ENCODE measurements at regions not wholly inside any gene's neighbourhood (a gene's known extent, or its start where the extent isn't known, plus 50 kb on each side); places are given as distances from the start of the nearest gene placed in this dataset.
A peak's percentile ranks its signal among the peaks of the same experiment; 100 is the strongest.

DNA sequence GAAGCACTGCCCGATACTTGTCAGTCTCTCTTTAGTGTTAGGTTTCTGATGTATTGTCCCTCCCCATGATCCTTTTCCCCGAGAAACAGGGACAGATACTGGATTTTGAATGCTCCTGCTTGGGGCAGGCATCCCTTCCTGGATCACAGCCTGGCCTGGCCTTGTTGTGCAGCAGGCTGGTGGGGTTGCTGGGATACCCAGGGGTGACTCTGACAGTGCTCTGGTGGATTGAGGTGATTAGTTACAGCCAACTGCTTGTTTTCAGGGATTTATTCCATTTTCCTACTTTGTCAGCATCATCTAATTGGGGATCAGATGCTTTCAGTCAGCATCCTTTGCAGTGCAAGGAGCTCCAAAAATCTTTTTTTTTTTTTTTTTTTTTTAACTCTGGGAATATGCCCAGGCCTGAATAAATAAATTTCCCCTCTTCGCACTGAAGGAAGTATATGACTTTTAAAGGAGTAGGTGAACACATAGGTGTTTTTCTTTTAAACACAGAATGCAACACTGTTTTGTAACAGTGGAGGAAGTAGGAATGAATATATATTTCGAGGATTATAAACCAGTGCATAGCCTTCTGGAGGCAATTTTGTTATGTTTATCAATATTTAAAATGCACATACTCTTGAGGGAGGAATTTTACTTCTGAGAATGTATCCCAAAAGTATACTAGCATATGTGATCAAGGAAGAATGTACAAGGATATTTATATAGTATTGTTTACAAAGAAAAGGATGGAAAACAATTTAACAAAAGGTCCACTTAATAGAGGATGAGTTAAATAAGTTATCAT is 127.3 kb upstream of the ELL2 start:
- no peak for DNase-seq

DNA sequence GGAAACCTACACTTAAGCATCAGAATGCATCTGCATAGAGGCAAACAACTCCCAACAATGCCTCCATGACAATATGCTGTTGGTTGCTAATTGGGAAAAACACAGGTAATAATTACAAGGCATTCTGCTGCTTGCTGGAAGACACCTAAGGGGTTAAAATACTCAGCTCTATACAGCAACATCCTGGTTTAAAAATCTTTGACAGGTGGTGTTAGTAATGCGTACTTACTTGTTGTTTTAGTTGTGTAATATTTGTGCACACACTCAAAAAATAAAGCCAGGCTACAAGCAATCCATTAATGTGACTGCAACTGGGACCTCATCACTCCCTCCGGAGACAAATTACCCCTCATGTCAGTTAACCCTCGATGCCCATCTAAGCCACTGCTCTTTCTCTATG is 126.3 kb upstream of the ELL2 start:
- DNase-seq, result no peak

DNA sequence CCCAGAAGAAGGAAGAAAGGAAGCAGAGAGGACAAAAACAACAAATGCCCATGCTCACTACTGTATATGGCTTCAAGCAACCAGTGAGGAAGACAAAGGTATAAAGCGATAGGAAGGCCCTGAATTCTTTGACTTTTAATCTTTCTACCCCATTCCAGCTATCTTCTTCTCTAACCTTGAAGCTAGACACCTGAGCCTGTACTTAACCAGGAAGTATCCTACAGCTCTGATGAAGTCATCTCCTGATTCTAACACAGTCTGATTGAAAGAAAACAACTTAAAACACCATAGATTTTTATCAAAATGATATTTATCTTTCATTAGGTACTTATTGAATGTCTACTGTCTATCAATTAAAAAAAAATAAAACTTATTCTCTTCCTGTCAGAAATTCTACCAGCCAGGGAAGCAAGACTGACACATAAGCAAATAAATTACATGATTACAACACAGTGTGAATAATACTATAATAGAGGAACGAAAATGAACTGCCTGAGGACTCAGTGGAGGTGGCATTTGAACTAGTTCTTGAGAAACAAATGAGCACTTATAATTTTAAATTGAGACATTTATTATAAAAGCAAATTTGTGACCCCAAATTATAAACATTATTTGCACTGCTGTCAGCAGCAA is 123.3 kb upstream of the ELL2 start:
- DNase-seq, result no peak

DNA sequence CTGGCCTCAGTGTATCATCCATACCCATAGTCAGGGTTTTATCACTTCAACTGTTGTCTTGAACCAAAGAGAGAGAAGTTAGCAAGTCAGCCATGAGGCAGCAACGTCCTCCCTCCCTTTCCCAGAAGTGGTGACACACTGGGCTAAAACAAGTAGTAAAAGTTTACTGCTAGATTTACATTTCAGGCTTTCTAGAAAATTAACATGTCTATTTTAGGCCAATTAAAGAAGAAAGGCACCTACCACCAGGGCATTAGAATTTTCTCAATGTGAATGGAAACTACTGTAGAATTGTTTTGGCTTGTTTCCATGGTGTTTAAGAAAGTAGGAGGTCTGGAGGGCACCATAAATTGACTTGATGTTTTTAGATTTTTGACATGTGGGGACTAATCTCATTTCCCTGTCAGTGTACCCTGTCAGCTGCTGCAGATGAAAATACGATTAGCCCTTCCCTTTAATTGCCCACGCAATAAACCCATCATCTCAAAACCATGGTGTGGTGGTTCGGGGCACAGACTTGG is 121.8 kb upstream of the ELL2 start:
- DNase-seq, result no peak

DNA sequence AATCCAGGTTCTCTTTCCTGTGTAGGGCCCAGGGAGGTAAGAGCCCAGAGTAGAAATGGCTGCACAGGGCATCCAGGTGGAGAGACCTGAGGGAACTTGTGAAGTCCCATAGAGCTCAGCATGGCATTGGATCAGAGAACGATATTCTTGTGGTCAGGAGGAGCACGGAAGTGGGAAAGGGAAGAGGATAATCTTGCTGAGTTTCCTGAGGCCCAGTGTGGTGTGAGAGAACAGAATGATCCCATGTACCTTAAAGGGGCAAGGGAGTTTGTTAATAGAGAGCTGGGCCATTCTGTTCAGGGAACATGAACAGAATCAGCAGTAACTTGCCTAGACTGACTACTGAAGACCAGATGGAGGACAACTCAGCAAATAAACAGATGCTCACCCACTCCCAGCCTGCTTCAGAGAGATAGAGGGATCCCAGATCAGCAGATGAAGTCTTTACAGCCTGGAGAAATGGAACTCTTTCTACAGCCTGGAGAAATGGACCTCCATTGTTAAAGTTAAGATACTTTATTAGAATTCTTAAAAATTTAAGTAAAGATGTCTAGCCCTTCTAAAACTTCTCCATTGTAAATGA is 119.7 kb upstream of the ELL2 start:
- no peak for DNase-seq

DNA sequence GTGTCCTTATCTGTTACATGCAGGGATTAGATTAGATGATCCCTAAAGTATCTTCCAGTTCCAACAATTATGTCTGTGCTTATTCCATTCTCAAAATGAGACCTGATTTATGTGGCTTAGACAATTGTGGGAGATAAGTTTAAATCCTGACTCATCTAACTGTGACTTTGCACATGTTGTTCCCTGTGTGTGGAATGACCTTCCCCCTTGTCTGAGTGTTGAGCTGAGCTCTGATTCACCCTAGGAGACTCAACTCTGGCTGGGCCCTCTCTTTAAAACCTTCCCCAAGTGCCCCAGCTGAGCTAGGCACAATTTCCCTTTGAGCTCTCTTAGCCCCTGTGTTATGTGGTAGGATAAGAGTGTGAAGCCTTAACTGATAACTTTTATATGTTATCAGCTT is 118.9 kb upstream of the ELL2 start:
- peak in 1 of 2 experiments; percentile 24 for DNase-seq

DNA sequence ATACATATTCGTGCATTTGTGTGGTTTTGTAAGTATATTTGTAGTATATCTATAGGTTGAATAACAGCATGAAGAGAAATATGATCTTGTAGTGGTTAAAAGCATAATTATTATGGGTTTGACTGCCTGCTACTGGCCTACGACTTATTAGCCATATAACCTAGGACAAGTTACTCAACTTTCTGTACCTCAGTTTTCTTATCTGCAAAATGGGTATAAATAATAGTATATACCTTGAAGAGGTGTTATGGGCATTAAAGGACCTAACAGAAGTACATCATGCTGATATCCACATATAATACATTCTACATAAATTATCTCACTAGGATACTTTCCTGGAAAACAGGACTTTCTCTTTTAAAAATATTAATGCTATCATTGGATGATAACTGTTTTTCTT is 118.3 kb upstream of the ELL2 start:
- DNase-seq, result no peak

DNA sequence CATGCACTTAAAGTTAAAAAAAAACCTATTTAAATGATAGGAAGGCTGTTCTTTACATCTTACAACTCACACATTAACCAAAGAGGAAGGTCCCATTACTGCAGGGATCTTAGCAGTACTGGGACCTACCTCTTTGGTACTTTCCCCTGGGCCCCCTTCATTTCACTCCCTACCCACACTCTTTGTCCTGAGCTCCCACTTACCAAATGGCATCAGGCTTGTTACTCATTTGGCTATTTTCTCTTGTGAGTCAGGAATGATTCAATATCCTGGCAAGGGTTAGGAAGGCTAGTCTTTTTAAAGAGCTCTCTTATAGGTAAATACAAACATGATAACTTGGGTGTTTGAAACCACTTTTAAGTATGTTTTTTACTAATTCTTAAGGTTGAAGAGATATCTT is 117.4 kb upstream of the ELL2 start:
- peak; percentile 47 to 87 for DNase-seq

DNA sequence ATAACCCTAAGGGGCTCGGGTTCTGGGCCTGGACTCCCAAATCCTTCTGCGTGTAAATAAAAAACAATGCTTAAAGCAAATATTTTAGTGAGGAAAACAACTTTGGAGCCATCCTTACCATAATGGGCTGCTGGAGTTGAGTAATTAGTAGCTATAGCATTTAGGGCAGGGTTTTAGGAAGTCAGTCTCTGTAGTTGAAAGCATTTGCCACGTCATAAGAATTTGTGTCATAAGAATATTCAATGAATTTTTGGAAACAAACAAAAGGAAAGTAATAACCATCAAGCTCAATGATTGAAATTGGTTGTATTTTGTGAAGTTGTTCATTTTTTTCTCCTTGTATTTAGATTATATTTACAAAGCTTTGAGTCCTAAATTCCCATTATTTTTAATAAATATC is 114.8 kb upstream of the ELL2 start:
- no peak for DNase-seq

DNA sequence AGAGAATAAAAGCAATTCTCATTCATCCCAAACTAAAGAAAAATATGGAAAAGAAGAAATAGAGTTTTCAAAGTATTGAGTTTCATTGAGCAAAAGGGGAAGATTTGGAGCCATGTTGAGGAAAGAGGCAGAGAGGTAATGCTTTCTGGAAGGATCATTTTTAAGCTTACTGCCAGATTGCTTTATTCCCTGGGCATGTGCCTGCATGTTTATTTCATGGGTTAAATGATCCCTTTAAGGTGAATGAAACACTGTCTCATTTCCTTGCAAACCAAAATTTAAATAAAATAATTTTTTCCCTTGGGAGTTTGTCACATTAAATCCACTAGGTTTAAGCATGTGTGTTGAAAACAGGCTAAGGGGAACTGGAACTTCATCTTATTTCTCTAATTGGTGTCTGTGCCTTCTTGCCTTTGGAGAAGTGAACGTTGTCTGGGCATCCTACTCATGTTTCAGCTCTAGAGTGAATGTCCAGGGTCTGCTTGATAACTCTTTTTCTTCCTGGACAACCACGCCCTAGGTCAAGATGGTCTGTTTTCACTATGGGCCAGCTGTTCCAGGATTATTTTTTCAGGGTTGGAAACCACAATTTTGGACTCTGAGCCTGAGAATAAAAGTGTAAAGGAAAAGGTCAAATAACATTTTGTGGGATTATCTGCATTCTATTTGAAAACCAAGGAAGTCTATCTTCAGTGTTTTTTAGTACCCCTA is 114.1 kb upstream of the ELL2 start:
- DNase-seq, result no peak

DNA sequence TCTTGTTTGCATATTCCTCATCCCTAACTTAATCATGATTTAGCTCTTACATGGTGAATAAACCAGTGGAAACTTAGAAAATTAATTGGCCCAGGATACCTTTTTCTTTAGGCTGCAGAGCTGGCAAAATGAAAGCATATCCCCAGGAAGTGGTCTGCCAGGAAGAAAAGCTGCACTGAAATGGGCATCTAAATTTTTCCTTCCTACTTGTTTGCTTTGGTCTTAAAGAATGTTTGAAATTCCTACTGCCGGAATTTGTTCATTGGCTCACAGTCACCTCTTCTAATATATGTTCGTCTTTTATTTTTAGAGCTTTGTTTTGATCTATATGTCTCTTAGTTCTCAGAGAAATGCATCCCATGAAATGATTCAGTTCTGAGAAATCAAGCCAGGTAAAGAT is 113.2 kb upstream of the ELL2 start:
- peak in 1 of 2 experiments; percentile 15 for DNase-seq

DNA sequence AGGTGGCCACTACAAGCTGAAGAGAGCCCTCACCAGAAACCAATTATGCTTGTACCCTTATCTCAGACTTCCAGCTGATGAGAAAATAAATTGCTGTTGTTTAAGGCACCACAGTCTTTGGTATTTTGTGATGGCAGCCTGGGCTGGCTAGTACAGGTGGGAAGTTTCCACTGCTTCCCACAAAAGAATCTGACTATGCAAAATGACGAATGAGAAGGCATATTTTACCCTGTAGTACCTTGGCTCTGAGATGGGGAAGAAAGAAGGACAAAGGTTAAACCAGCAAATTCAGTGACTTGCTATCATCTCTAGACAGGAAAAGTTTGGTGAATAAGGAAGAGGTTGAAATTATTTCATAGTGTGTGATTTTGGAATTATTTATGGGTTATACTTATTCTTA is 112.8 kb upstream of the ELL2 start:
- no peak for DNase-seq

DNA sequence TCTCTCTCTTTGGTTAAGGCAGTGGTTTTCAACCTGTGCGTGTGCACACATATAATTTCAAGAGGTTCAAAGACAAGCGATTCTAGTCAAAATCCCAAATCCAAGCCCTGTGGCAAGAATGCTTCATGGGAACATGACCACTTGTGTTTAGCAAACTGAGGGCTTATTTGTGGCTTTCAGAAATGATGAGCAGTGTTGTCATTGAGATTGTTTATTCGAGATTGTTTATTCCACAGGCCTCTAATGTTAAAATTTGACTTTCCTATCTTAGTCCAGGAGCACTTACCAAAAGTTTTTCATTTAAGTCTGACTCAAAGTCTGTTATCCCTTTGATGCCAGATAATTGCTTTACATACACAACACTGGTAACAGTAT is 111.1 kb upstream of the ELL2 start:
- DNase-seq, result no peak

DNA sequence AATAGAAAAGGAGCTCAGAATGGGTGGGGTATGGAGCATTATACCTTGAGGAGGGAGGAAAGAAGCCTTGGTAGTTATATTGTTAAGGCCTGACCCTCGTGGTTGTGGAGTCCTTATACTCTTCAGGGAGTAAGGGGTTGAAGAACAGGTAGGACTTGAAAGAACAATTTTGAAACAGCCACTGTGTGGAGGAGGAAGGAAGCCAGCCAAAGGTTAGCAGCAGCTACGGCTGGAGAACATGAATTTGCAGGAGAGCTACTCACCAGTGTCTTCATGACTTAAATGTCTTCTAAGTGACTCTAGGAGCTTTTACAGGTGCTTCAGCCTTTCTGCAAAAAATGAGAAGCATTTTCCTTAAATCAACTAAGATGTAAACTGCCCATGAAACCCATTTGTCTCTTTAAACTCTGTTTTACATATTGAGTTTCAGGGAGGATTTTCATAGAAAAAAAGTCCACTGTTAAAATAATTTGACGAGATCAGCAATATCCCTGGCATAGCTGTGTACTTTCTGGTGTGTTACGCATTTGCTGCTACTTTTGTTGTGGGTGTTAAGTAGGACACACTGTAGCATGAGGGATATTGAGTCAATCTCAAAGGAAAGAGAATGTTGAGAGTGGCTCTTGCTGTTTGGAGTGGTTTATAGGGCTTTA is 110.6 kb upstream of the ELL2 start:
- no peak for DNase-seq

DNA sequence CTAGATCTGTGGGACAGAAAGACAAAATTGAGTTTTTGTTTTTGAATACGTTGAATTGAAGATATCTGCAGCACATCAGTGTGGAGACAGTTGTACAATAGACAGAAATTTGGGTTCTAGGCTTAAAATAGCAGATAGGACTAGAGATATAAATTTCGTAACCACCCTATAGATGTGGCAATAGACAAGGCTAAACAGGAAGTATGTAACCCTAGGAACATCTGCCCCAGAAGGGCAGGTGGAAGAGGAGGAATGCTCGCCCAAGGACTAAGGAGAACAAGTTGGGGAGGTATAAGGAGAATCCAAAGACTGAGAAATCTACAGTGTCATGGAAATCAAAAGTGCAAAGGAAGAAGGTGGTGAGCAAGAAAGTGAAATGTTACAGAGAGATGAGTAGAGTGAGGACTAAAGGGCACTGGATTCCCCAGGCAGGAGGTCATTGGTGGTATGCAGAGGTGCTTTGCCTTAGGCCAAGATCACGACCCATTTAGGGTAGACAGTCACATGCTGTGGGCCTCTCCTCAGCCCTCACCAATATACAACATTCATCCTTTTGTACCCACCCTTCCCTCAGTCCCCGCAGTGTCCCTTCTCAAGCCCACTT is 109.1 kb upstream of the ELL2 start:
- DNase-seq, result no peak

DNA sequence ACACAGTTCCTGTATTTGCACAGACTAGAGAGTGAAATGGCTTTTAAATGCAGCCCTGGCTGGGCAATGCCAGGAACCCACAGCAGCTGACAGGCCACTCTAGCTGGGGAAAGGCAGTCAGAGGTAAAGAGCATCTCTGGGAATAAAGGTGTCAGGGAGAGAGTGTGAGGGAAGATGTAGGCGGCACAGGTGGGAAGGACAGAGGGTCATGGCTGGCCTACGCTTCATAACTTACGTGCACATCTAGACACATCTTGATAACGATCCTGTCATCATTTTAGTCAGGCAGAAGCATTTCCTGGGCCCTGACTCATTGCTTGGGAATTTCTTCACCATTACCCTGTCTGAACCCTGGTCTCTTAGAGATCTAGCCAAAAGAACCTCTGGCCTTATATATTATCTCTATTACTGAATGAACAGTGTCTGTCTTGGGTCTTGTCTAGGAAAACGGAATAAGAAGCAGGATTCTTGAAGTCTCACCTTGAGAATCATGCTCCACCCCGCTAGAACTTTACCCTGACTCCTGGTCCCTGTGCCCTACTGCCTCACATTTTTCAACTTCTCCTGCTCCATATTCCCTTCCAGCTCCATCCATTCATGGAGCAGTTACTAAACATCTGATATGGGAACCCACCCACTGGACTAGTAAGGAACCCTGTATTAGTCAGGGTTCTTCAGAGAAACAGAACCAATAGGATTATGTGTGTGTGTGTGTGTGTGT is 106.4 kb upstream of the ELL2 start:
- DNase-seq, result peak; percentile 79 to 98

DNA sequence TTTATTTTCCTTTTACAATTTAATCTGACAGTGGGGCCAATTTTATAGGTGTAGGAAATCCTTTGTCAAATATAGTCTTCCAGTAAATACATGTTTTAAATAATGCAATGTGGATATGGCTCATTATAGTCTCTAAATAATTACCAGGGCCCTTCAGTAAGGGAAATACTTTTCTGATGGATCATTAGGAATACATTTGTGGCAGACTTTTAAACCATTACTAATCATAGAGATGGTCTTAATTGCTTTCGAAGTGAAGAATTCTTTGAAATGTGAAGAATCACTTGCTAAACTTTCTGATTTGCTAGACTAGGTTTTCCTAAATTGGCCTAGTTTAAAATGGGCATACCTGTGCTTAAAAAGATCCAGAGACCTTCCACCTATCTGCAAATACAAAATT is 105.6 kb upstream of the ELL2 start:
- no peak for DNase-seq

DNA sequence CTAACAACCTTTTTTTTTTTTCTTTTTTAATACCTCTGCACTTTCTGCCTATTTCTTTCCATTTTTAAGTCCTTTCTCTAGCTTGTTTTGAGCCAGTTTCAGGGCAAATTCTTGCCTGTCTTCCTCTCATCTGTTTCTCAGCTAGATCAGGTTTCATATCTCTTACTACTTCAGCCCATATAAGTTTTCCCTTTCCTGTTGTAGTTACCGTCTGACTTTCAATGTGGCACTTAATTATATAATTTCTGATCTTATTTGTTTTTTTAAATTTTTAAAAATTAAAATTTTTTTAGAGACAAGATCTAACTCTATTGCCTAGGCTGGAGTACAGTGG is 104.7 kb upstream of the ELL2 start:
- peak in 1 of 2 experiments; percentile 37 for DNase-seq

DNA sequence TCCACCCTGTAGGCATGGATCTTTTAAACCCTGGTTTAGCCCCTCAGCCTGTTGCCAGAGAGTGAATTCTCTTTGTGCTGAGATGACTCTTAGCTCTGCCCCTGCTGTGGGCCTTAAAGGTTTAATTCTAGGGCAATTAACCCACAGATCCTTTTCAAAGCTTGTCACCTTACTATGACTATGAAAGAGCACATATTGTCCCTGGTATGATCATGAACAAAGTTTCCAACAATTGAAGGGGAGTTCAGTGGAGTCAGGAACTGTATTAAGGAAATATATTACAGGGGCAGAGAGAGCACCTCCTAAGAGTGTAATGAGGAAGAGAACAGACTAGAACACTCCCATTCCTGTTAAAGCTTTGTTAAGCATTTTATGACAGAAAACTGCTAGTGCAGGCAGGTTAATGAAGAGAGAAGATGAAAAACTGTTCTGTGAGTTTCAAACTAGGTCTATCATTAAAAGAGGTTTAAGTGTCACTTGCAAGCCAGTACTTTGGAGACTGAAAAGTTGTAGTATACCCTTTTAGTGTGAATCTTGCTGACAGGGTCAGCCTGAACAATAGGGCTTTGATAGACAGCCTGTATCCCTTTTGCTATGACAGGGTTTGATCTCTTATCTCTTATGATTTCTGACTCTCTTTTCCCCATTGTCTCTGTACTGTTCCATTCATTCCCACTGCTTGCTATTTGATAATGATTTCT is 104.2 kb upstream of the ELL2 start:
- peak in 1 of 2 experiments; percentile 37 for DNase-seq

DNA sequence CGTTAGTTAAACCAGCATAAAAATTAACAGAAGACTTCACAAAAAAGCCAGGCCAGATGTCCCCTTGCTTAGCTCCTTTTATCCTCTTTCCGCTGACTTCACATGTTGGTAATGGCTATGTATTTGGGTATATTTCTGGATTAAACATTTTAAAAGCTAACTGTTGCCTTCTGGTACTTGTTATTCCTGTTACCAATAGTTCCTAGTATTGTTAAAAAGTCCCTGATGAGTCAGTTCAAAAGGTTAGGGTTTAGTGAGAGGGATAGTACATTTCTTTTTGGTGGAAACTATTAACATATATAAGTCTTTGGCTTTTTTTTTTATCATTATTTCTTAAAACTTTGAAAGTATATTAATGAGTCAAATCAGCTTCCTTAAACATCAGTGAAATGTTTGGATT is 103.2 kb upstream of the ELL2 start:
- no peak for DNase-seq

DNA sequence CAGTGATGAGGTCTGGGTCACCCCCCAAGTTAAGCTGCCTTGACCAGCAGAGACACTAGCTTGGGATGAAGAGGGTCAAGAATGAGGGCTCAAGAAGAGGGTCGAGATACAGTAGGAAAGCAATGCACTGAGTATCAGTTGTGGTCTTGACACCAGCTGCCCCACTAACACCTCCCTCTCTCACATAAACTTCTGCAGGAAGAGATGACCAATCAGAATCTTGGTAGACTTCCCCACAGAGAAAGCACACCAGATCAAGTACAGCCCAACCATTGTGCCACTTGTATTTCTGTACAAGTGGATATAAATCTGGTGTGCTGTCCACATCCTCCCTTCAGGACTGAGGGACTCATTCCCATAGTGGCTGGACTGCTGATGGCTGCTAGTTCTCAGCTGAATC is 101.2 kb upstream of the ELL2 start:
- no peak for DNase-seq

All from SW 1271 (cell line).